ENCODE measurements at regions not wholly inside any gene's neighbourhood (a gene's known extent, or its start where the extent isn't known, plus 50 kb on each side); places are given as distances from the start of the nearest gene placed in this dataset.

DNA sequence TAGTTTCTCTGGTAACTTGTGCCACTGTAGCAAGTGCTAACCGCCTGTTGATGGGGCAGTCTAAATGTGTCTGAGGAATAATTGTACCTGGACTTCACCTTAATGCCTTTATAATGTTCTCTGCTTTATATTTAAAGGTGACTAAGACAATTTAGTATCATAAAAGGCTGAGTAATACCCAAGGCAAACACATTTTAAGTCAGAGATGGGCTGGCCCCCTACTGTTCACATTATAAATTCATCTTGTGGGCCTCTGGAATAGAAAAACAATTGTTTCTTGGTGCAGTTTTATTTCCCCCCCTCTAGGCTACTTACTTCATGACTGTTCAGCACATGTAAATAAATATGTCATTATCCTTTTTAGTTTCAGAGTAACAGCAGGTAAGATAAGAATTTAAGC lies 559.3 kb upstream of the PIK3C3 start:
- peaks cover 3% of the 10 kb centered on the region for H3K27me3 Mint-ChIP-seq (ENCODE audit: insufficient read depth, low read depth, poor library complexity)

DNA sequence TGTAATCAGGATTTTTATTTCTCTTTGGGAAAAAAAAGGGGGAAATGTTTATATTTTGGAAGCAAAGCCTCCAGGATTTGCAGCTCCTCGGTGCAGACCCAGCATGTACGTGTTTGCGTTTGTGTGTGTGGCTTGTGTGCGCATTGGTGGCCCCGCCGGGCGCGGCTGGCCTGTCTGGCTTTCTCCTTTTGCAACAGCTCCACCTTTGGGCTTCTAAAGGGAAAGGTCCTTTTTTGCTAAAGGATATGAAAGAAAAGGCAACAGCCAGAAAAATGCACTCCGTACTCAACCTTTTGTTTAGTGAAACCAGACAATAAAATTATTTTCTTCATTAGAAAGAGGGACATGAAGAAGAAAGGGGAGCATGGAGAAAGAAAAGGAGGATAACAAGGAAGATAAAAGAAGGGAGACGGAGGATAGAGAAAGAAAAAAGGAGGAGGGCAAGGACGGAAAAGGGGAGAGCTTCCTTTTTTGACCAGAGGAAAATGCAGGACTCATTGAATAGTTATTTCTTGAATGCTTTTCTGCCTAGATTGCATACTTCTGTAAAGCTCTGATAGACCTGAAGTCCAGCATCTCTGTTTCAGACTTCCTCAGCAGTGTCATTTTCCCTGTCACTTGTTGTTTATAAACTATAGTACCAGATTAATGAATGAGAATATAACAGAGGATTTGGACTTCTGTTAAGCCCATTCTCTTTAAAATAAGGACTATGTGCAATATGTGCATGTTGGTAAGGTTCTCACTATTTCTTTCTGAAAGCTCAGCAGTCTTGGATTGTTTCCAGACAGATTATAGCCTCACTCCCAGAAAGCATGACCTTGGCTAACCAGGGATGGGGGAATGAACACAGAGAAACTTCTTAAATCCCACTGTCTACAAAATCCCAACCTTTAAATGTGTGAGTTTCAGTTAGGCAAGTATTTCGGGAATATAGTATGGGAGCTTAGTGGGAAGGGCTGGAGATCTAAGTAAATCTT lies 563.1 kb upstream of the PIK3C3 start:
- Histone ChIP-seq H3K27me3 (ENCODE audit: insufficient read depth) (no peaks in the 10 kb centered on the region), H3K27ac (ENCODE audit: low read depth) (no peak overlapping the region), H3K4me3 (no peak overlapping the region), H3K4me1 (ENCODE audit: insufficient read depth) (peaks cover 14% of the 10 kb centered on the region), H4K20me1 (replicated peaks; ENCODE audit: insufficient read depth) (no peaks in the 10 kb centered on the region), H3K36me3 (ENCODE audit: insufficient read depth) (no peaks in the 10 kb centered on the region), H3F3A (replicated peaks; ENCODE audit: low read depth) (no peaks in the 10 kb centered on the region), H3K4me2 (0 out of 2 replicates have a peak overlapping the region, but pooled peaks have one; percentile 12), H3K9me2 (ENCODE audit: insufficient read depth) (no peaks in the 10 kb centered on the region), H3K79me2 (replicated peaks; ENCODE audit: insufficient read depth) (no peaks in the 10 kb centered on the region), H2AFZ (no peak overlapping the region)
- H3K36me3 Mint-ChIP-seq (ENCODE audit: low read depth), result no peaks in the 10 kb centered on the region
- peak overlapping the region; percentile 44; the same call in 2 of the 3 replicates for H3K4me3 Mint-ChIP-seq
- TF ChIP-seq, protein P1, sequence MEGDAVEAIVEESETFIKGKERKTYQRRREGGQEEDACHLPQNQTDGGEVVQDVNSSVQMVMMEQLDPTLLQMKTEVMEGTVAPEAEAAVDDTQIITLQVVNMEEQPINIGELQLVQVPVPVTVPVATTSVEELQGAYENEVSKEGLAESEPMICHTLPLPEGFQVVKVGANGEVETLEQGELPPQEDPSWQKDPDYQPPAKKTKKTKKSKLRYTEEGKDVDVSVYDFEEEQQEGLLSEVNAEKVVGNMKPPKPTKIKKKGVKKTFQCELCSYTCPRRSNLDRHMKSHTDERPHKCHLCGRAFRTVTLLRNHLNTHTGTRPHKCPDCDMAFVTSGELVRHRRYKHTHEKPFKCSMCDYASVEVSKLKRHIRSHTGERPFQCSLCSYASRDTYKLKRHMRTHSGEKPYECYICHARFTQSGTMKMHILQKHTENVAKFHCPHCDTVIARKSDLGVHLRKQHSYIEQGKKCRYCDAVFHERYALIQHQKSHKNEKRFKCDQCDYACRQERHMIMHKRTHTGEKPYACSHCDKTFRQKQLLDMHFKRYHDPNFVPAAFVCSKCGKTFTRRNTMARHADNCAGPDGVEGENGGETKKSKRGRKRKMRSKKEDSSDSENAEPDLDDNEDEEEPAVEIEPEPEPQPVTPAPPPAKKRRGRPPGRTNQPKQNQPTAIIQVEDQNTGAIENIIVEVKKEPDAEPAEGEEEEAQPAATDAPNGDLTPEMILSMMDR (conservative IDR thresholded peaks at IDR 0.05; ENCODE audit: low read depth in 2 of 2), result peak; percentile 78 to 84
- no peak for TF ChIP-seq CREB1 (CRISPR knock-in tag; IDR thresholded peaks at IDR 0.05; ENCODE audit: low read depth)
- DNase-seq (ENCODE audit: low spot score), result peak; percentile 91
- H3K4me1 Mint-ChIP-seq, result peaks cover 18% of the 10 kb centered on the region
- H3K9me3 Mint-ChIP-seq, result no peaks in the 10 kb centered on the region
- peaks cover 3% of the 10 kb centered on the region for H3K27me3 Mint-ChIP-seq (ENCODE audit: insufficient read depth, low read depth, poor library complexity)
- peak overlapping the region; percentile 90 for H3K27ac Mint-ChIP-seq
- ATAC-seq, result peak; percentile 96

More for the DNA sequence above, 559.3 kb upstream of the PIK3C3 start:
- no peaks in the 10 kb centered on the region for H3K27me3 ChIP-seq (ENCODE audit: insufficient read depth)
- Mint-ChIP-seq H3K27ac (no peak overlapping the region), H3K9me3 (no peaks in the 10 kb centered on the region), H3K4me3 (no peak overlapping the region), H3K4me1 (peaks cover 15% of the 10 kb centered on the region), H3K36me3 (ENCODE audit: low read depth) (no peaks in the 10 kb centered on the region)
- H3K4me2 ChIP-seq, result no peak overlapping the region
- TF ChIP-seq, protein P1 (conservative IDR thresholded peaks at IDR 0.05; ENCODE audit: low read depth in 2 of 2), result 0 out of 4 replicates have a peak, but pooled peaks of 1 of the 2 experiments have one; percentile 12
- TF ChIP-seq JUNB (IDR thresholded peaks at IDR 0.05; ENCODE audit: unreplicated experiment), result no peak
- no peaks in the 10 kb centered on the region for H3K36me3 ChIP-seq (ENCODE audit: insufficient read depth)
- no peaks in the 10 kb centered on the region for H3K79me2 ChIP-seq (replicated peaks; ENCODE audit: insufficient read depth)
- DNase-seq (ENCODE audit: low spot score) (no peak), ATAC-seq (no peak)
- no peak overlapping the region for H3K4me3 ChIP-seq
- no peak overlapping the region for H2AFZ ChIP-seq
- H3K4me1 ChIP-seq (ENCODE audit: insufficient read depth), result peaks cover 12% of the 10 kb centered on the region
- H3K9me2 ChIP-seq (ENCODE audit: insufficient read depth), result no peaks in the 10 kb centered on the region
- H3F3A ChIP-seq (replicated peaks; ENCODE audit: low read depth), result no peaks in the 10 kb centered on the region
- H4K20me1 ChIP-seq (replicated peaks; ENCODE audit: insufficient read depth), result no peaks in the 10 kb centered on the region
- H3K27ac ChIP-seq (ENCODE audit: low read depth), result no peak overlapping the region

Data from GM23338 (cell line).